ENCODE measurements at regions not wholly inside any gene's neighbourhood (a gene's known extent, or its start where the extent isn't known, plus 50 kb on each side); places are given as distances from the start of the nearest gene placed in this dataset.

- TF ChIP-seq POLR2A (IDR thresholded peaks at IDR 0.05) (no peak), CTCF (IDR thresholded peaks at IDR 0.05) (no peak)
These were observed 86.5 kb upstream of the PFN2 start for GRCh38 chr3:150057227-150057626.
